Erythroblast (primary cell): ENCODE measurements at regions not wholly inside any gene's neighbourhood (a gene's known extent, or its start where the extent isn't known, plus 50 kb on each side); places are given as distances from the start of the nearest gene placed in this dataset.

Source experiments
- GATA1 ChIP-seq: IDR thresholded peaks from 2 replicates; pipeline ENCODE4 v1.6.1; 2011; ENCODE audit warnings: low read depth, mild to moderate bottlenecking, control low read depth, low read length, moderate library complexity
- POLR2A ChIP-seq: IDR thresholded peaks from 2 replicates; pipeline ENCODE4 v1.6.1; 2011; ENCODE audit warnings: mild to moderate bottlenecking, low read length

DNA sequence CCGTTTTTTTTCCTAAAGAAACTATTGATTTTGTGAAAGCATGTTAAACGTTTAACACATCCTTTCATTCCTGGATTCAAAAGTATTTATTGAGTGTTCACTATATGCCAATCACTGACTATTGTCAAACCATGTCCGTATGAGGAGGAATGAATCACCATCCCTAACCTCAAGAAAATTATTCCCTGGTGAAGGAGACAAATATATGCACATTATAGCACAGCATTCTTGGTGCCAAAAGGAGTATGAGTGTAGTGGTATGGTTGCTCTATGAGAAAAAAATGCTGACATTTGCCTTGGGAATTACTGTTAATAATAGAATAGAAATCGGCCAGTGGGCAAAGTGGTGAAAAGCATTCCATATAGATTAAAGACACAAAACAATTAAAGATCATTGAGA lies 1390.1 kb downstream of the MRPL39 start:
- TF ChIP-seq POLR2A = no peak
- TF ChIP-seq GATA1 = no peak
